Natural killer cell (primary cell): ENCODE measurements at regions not wholly inside any gene's neighbourhood (a gene's known extent, or its start where the extent isn't known, plus 50 kb on each side); places are given as distances from the start of the nearest gene placed in this dataset.
"Not testable (repeated sequence)": the region's sequence is repeated elsewhere in the genome, so short reads cannot be mapped to it uniquely, and the experiment has no call there.

Experiments used
- ATAC-seq, 3 donors: fragments of 150-1000 bp in 2 of 3; fragments of 200-7000 bp in 1 of 3; cut with Tn5 transposase; 1 replicate in 1 of 3; 2 replicates in 2 of 3; pipeline ENCODE4 v1.10.0; 2021; ENCODE audit warnings: mild to moderate bottlenecking in 2 of 3, moderate library complexity in 2 of 3
- DNase-seq, 2 donors: peaks; one replicate each; pipeline versions ENCODE4 v3.0.0 to v3.0.0-alpha.2; 2013 to 2021; ENCODE audit warnings: mixed read lengths in 1 of 2
- H3K27ac ChIP-seq: one replicate; pipeline ENCODE4 v1.5.1; 2013; ENCODE audit warnings: mild to moderate bottlenecking, low read length
- H3K27me3 ChIP-seq: one replicate; pipeline ENCODE4 v1.6.1; 2013; ENCODE audit warnings: low read length; ENCODE audit not compliant: control insufficient read depth, insufficient read depth
- H3K36me3 ChIP-seq: one replicate; pipeline ENCODE4 v1.6.1; 2013; ENCODE audit warnings: low read length; ENCODE audit not compliant: control insufficient read depth, insufficient read depth
- H3K4me1 ChIP-seq: one replicate; pipeline ENCODE4 v1.6.1; 2013; ENCODE audit warnings: low read length; ENCODE audit not compliant: control insufficient read depth, insufficient read depth
- H3K4me3 ChIP-seq: one replicate; pipeline ENCODE4 v1.5.1; 2013; ENCODE audit warnings: low read length
- H3K9me3 ChIP-seq: one replicate; pipeline ENCODE4 v1.6.1; 2013; ENCODE audit warnings: low read length; ENCODE audit not compliant: control insufficient read depth, insufficient read depth
- H3K27ac Mint-ChIP-seq, 2 donors: one replicate each; pipeline ENCODE4 v1.8.0; 2022; ENCODE audit warnings: mild to moderate bottlenecking in 2 of 2, mixed read lengths in 2 of 2, moderate library complexity in 1 of 2
- H3K27me3 Mint-ChIP-seq, 2 donors: one replicate each; pipeline ENCODE4 v1.8.0; 2022; ENCODE audit warnings: low read depth in 2 of 2, mixed read lengths in 2 of 2
- H3K36me3 Mint-ChIP-seq: one replicate; pipeline ENCODE4 v1.8.0; 2022; ENCODE audit warnings: mixed read lengths
- H3K4me1 Mint-ChIP-seq, 2 donors: one replicate each; pipeline ENCODE4 v1.8.0; 2022; ENCODE audit warnings: mixed read lengths in 2 of 2
- H3K4me3 Mint-ChIP-seq: one replicate; pipeline ENCODE4 v1.8.0; 2022; ENCODE audit warnings: mild to moderate bottlenecking, moderate library complexity, mixed read lengths
- H3K9me3 Mint-ChIP-seq, 2 donors: one replicate each; pipeline ENCODE4 v1.8.0; 2022; ENCODE audit warnings: mixed read lengths in 2 of 2
- WGBS: methylation state at CpG from one replicate; pipeline ENCODE4 v1.1.7; 2013; ENCODE audit warnings: missing lambda C conversion rate; ENCODE audit not compliant: insufficient coverage; 5-methylcytosine and 5-hydroxymethylcytosine counted together
- intact Hi-C: fragments of 100-400 bp; cut with micrococcal nuclease; formaldehyde crosslinking; loops from one replicate; pipeline ENCODE4 v1.14.2; 2022
- TF ChIP-seq, protein P1 (sequence below): fragments of 200-600 bp; IDR thresholded peaks from one replicate; pipeline ENCODE4 v1.8.0; 2022; ENCODE audit warnings: antibody characterized with exemption

DNA sequence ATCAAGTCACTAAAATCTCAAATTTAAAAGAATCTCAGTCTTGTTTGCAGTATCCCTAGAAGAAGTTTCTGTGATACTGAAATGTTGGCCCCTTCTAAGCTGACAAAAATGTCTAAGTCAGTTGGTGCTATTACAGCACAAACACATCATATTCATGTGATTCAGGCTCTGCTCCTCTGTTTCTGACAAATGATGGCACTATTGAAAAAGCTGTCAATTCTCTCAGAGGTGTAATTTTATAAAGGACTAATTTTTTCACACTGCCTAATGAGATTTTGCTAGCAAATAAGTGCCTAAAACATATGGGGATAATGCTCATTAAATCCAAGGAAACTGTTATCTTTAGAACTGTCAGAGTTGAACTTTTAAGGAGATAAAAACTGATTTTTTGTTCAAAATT lies 445.9 kb downstream of the DSC3 start:
- Histone ChIP-seq H3K4me1 (no peaks in the 10 kb centered on the region), H3K9me3 (no peaks in the 10 kb centered on the region), H3K27me3 (no peaks in the 10 kb centered on the region), H3K36me3 (no peaks in the 10 kb centered on the region), H3K27ac (no peak overlapping the region), H3K4me3 (no peak overlapping the region)
- intact Hi-C loops = no loop called here
- TF ChIP-seq, protein P1, sequence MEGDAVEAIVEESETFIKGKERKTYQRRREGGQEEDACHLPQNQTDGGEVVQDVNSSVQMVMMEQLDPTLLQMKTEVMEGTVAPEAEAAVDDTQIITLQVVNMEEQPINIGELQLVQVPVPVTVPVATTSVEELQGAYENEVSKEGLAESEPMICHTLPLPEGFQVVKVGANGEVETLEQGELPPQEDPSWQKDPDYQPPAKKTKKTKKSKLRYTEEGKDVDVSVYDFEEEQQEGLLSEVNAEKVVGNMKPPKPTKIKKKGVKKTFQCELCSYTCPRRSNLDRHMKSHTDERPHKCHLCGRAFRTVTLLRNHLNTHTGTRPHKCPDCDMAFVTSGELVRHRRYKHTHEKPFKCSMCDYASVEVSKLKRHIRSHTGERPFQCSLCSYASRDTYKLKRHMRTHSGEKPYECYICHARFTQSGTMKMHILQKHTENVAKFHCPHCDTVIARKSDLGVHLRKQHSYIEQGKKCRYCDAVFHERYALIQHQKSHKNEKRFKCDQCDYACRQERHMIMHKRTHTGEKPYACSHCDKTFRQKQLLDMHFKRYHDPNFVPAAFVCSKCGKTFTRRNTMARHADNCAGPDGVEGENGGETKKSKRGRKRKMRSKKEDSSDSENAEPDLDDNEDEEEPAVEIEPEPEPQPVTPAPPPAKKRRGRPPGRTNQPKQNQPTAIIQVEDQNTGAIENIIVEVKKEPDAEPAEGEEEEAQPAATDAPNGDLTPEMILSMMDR = no peak
- no peak for DNase-seq
- H3K4me3 Mint-ChIP-seq = no peak overlapping the region
- no peaks in the 10 kb centered on the region for H3K4me1 Mint-ChIP-seq
- no peak for ATAC-seq
- H3K27ac Mint-ChIP-seq = no peak overlapping the region
- H3K36me3 Mint-ChIP-seq = no peaks in the 10 kb centered on the region
- H3K27me3 Mint-ChIP-seq = no peaks in the 10 kb centered on the region
- H3K9me3 Mint-ChIP-seq = peaks cover 8 to 16% of the 10 kb centered on the region in 2 donors

DNA sequence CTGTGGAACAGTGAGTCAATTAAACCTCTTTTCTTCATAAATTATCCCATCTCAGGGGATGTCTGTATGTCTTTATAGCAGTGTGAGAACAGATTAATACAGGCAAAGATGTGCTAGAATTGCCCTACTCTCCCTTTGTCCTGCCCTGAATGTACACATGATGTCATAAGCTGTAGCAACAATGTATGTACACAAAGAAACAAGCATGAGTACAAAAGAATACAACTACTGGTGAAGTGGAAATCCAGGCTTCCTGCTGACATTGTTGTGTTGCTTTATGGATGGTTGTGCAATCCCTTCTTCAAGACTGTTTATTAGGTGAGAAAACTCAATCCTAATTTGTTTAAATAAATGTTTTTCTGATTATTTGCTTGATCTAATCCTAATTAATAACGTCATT lies 446.6 kb downstream of the DSC3 start:
- TF ChIP-seq, protein P1 = no peak
- no peaks in the 10 kb centered on the region for H3K4me1 Mint-ChIP-seq
- H3K4me1 ChIP-seq = no peaks in the 10 kb centered on the region
- no peak overlapping the region for H3K4me3 ChIP-seq
- H3K27ac Mint-ChIP-seq = no peak overlapping the region
- no peak for DNase-seq
- no peak overlapping the region for H3K4me3 Mint-ChIP-seq
- H3K27me3 Mint-ChIP-seq = no peaks in the 10 kb centered on the region
- no peaks in the 10 kb centered on the region for H3K27me3 ChIP-seq
- H3K36me3 ChIP-seq = no peaks in the 10 kb centered on the region
- intact Hi-C loops = no loop called here
- H3K9me3 ChIP-seq = no peaks in the 10 kb centered on the region
- no peaks in the 10 kb centered on the region for H3K36me3 Mint-ChIP-seq
- peaks cover 8 to 16% of the 10 kb centered on the region in 2 donors for H3K9me3 Mint-ChIP-seq
- no peak for ATAC-seq
- no peak overlapping the region for H3K27ac ChIP-seq
- WGBS = no CpG with 5 or more reads among the region's 1 CpG

DNA sequence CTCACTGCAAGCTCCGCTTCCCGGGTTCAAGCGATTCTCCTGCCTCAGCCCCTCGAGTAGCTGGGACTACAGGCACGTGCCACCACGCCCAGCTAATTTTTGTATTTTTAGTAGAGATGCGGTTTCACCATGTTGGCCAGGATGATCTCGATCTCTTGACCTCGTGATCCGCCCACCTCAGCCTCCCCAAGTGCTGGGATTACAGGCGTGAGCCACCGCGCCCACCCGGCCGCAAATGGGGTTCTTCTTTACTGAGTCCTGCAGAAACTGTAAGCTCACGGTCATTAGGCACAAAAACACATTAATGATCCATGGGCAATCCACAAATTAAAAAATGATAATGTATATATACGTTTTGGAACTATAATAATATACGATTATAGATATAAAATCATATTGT lies 447.6 kb downstream of the DSC3 start:
- intact Hi-C loops, H3K4me1 Mint-ChIP-seq: not testable (repeated sequence)
- WGBS = 94% methylated on average over 16 of the region's 18 CpGs

DNA sequence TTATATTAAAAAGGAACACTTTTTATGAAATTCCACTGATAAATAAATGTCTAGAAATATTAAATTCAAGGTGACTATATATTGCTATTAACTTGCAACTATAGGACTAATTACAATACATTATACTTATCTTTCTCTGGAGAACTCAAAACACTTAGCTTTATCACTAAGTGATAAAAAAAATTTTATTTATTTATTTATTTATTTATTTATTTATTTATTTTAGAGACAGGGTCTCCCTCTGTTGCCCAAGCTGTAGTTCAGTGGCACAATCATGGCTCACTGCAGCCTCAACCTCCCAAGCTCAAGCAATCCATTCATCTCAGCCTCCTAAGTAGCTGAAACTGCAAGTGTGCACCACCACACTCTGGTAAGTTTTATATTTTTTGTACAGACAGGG lies 451.1 kb downstream of the DSC3 start:
- Mint-ChIP-seq H3K4me1 (no peaks in the 10 kb centered on the region), H3K36me3 (no peaks in the 10 kb centered on the region), H3K27me3 (no peaks in the 10 kb centered on the region), H3K4me3 (no peak overlapping the region), H3K27ac (no peak overlapping the region), H3K9me3 (peaks cover 13% of the 10 kb centered on the region in 2 donors)
- Histone ChIP-seq H3K4me3 (no peak overlapping the region), H3K4me1 (no peaks in the 10 kb centered on the region), H3K9me3 (no peaks in the 10 kb centered on the region), H3K36me3 (no peaks in the 10 kb centered on the region), H3K27me3 (no peaks in the 10 kb centered on the region), H3K27ac (no peak overlapping the region)
- DNase-seq = no peak
- intact Hi-C loops = no loop called here
- TF ChIP-seq, protein P1 = no peak
- ATAC-seq = no peak

More for the DNA sequence above, 447.6 kb downstream of the DSC3 start:
- H3K4me3 ChIP-seq, H3K36me3 ChIP-seq, H3K36me3 Mint-ChIP-seq, ATAC-seq, H3K4me3 Mint-ChIP-seq, DNase-seq, H3K4me1 ChIP-seq, H3K27me3 Mint-ChIP-seq, H3K27me3 ChIP-seq, H3K27ac ChIP-seq, H3K27ac Mint-ChIP-seq, H3K9me3 ChIP-seq: not testable (repeated sequence)
- H3K9me3 Mint-ChIP-seq = peaks cover 8 to 16% of the 10 kb centered on the region in 2 donors
